ENCODE measurements at regions not wholly inside any gene's neighbourhood (a gene's known extent, or its start where the extent isn't known, plus 50 kb on each side); places are given as distances from the start of the nearest gene placed in this dataset.

DNA sequence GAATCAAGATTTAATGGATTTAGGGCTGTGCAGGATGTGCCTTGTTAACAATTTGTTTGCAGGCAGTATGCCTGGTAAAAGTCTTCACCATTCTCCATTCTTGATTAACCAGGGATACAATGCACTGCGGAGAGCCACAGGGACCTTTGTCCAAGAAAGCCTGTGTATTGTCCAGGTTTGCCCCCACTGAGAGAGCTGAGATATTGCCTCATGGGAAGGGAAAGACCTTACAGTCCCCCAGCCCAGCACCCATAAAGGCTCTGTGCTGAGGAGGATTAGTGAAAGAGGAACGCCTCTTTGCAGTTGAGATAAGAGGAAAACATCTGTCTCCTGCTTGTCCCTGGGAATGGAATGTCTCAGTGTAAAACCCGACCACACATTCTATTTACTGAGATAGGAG lies 2169.6 kb downstream of the TP53TG3F start:
- no peaks in the 10 kb centered on the region for H4K20me1 ChIP-seq (ENCODE audit: insufficient read depth, low read length)
- no peak overlapping the region for H3K4me2 ChIP-seq (ENCODE audit: low read length)
- no peaks in the 10 kb centered on the region for H3K36me3 ChIP-seq (ENCODE audit: insufficient read depth, low read length)
- H3K4me3 ChIP-seq (ENCODE audit: low read depth, low read length, poor library complexity, severe bottlenecking), result no peak overlapping the region
- no peaks in the 10 kb centered on the region for H3K27me3 ChIP-seq (ENCODE audit: insufficient read depth, low read length)
- no peak overlapping the region for H3K27ac ChIP-seq (ENCODE audit: low read depth, low read length, poor library complexity, severe bottlenecking)
- no peak overlapping the region for H3K9ac ChIP-seq (ENCODE audit: low read length)
- H3F3A ChIP-seq (ENCODE audit: insufficient read depth, low read length), result no peaks in the 10 kb centered on the region
- H3K79me2 ChIP-seq (ENCODE audit: insufficient read depth, low read length), result no peaks in the 10 kb centered on the region
- H3K4me1 ChIP-seq (ENCODE audit: insufficient read depth, low read length, severe bottlenecking), result no peaks in the 10 kb centered on the region
- TF ChIP-seq CTCF (IDR thresholded peaks at IDR 0.05; ENCODE audit: low read length) (no peak), EZH2 (IDR thresholded peaks at IDR 0.05; ENCODE audit: borderline replicate concordance, low read length) (no peak)
- no peaks in the 10 kb centered on the region for H3K9me2 ChIP-seq (ENCODE audit: low read depth, low read length)
- no peaks in the 10 kb centered on the region for H3K9me3 ChIP-seq (ENCODE audit: low read length)
- H2AFZ ChIP-seq (ENCODE audit: low read length), result no peak overlapping the region

DNA sequence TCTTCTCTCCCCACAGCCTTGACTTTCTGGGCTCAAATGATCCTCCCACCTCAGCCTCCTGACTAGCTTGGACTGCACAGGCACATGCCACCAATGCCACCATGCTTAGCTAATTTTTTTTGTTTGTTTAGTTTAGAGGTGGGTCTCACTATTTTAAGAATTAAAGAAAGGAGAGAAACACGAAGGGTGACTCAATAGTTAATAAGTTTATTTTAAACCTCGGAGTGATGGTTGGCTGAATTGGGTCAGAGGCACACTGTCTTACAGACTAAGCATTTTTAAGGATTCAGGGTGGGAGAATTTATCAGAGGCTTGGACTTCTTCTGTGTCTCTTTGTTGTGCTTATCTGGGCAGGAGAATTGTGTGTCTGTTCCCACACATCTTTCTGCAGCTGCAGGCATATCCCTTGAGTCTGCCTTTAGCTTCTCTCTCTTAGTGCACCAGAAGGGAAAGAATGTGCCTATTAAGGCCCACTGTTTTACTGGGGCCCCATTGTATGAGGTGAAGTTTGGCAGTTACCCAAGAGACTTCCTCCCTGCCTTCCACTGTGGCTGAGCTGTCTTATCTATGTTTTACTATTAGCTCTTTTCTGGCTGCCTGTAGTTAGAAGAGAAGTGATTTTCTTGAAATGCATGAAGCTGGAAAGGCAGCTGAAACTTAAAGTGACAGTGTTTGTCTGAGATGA lies 2172.0 kb downstream of the TP53TG3F start:
- no peaks in the 10 kb centered on the region for H3K4me1 ChIP-seq (ENCODE audit: insufficient read depth, low read length, severe bottlenecking)
- H3K9ac ChIP-seq (ENCODE audit: low read length), result no peak overlapping the region
- no peaks in the 10 kb centered on the region for H3K27me3 ChIP-seq (ENCODE audit: insufficient read depth, low read length)
- no peaks in the 10 kb centered on the region for H3K36me3 ChIP-seq (ENCODE audit: insufficient read depth, low read length)
- H3K9me2 ChIP-seq (ENCODE audit: low read depth, low read length), result no peaks in the 10 kb centered on the region
- no peak overlapping the region for H3K4me2 ChIP-seq (ENCODE audit: low read length)
- no peak overlapping the region for H2AFZ ChIP-seq (ENCODE audit: low read length)
- H4K20me1 ChIP-seq (ENCODE audit: insufficient read depth, low read length), result no peaks in the 10 kb centered on the region
- no peaks in the 10 kb centered on the region for H3K79me2 ChIP-seq (ENCODE audit: insufficient read depth, low read length)
- no peaks in the 10 kb centered on the region for H3K9me3 ChIP-seq (ENCODE audit: low read length)
- H3K27ac ChIP-seq (ENCODE audit: low read depth, low read length, poor library complexity, severe bottlenecking), result no peak overlapping the region
- H3F3A ChIP-seq (ENCODE audit: insufficient read depth, low read length), result no peaks in the 10 kb centered on the region
- no peak overlapping the region for H3K4me3 ChIP-seq (ENCODE audit: low read depth, low read length, poor library complexity, severe bottlenecking)
- no peak for TF ChIP-seq CTCF (IDR thresholded peaks at IDR 0.05; ENCODE audit: low read length)
- no peak for TF ChIP-seq EZH2 (IDR thresholded peaks at IDR 0.05; ENCODE audit: borderline replicate concordance, low read length)

DNA sequence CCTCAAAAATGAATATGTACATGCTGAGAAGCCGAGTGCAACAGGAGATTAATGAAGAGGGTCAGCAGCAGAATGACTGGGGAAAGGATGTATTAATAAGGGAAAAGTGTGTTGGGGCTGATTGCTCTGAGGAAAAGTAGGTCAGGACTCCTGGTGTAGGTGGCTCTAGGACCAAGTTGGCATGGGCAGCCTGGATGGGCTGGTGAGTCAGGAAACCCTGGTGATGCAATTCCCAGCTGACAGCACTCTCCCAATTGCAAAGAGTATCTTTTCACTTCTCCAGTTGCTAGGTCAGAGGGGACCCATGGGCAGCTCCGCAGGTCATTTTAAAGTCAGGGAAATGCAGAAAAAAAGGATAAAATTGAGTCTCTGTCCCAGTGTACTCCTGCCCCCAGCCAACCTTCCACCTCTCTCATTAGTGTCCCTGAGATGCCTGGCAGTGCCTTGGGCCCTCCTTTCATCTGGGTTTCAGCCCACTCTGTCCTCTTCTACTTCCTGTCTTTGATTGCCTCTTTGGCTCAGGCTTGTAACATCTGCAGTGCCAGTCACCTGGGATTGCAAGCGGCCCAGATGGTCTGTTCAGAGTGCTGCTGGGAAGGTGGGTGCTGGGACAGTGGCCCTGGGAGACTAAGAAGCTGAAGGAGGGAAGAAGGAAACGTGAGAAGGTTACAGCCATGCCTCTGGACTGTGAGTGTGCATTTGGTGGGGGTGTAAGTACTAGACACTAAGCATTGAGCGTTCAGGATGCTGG lies 2177.2 kb downstream of the TP53TG3F start:
- Histone ChIP-seq H3K9ac (ENCODE audit: low read length) (no peak overlapping the region), H3K27ac (ENCODE audit: low read depth, low read length, poor library complexity, severe bottlenecking) (no peak overlapping the region), H3K79me2 (ENCODE audit: insufficient read depth, low read length) (no peaks in the 10 kb centered on the region), H4K20me1 (ENCODE audit: insufficient read depth, low read length) (no peaks in the 10 kb centered on the region), H3K36me3 (ENCODE audit: insufficient read depth, low read length) (no peaks in the 10 kb centered on the region), H3K27me3 (ENCODE audit: insufficient read depth, low read length) (no peaks in the 10 kb centered on the region), H3K4me3 (ENCODE audit: low read depth, low read length, poor library complexity, severe bottlenecking) (no peak overlapping the region), H3K9me2 (ENCODE audit: low read depth, low read length) (no peaks in the 10 kb centered on the region), H3F3A (ENCODE audit: insufficient read depth, low read length) (no peaks in the 10 kb centered on the region), H3K9me3 (ENCODE audit: low read length) (no peaks in the 10 kb centered on the region), H3K4me2 (ENCODE audit: low read length) (no peak overlapping the region), H3K4me1 (ENCODE audit: insufficient read depth, low read length, severe bottlenecking) (no peaks in the 10 kb centered on the region), H2AFZ (ENCODE audit: low read length) (no peak overlapping the region)
- TF ChIP-seq CTCF (IDR thresholded peaks at IDR 0.05; ENCODE audit: low read length) (no peak), EZH2 (IDR thresholded peaks at IDR 0.05; ENCODE audit: borderline replicate concordance, low read length) (no peak)

Data from OCI-LY1 (cell line).